OCI-LY1 (cell line): ENCODE measurements at regions not wholly inside any gene's neighbourhood (a gene's known extent, or its start where the extent isn't known, plus 50 kb on each side); places are given as distances from the start of the nearest gene placed in this dataset.

Experiments
- H2AFZ ChIP-seq: fragments of 200-600 bp; sonication (generic), shearing (Covaris generic); 2 replicates; pipeline ENCODE4 v1.6.0; 2014; ENCODE audit warnings: antibody characterized with exemption, mild to moderate bottlenecking, low read length
- H3F3A ChIP-seq: fragments of 200-600 bp; sonication (generic), shearing (Covaris generic); 2 replicates; pipeline ENCODE4 v1.6.0; 2014; ENCODE audit warnings: mild to moderate bottlenecking, antibody characterized with exemption, low read length, moderate library complexity; ENCODE audit not compliant: insufficient read depth
- H3K27ac ChIP-seq: fragments of 200-600 bp; sonication (generic); 2 replicates; pipeline ENCODE4 v1.5.1; 2014; ENCODE audit warnings: low read length, mixed run types, mild to moderate bottlenecking, low read depth; ENCODE audit not compliant: poor library complexity, severe bottlenecking
- H3K27me3 ChIP-seq: fragments of 200-600 bp; sonication (generic); 2 replicates; pipeline ENCODE4 v1.6.0; 2014; ENCODE audit warnings: antibody characterized with exemption, mild to moderate bottlenecking, low read length, moderate library complexity; ENCODE audit not compliant: insufficient read depth
- H3K36me3 ChIP-seq: fragments of 200-600 bp; sonication (generic); 2 replicates; pipeline ENCODE4 v1.6.1; 2014; ENCODE audit warnings: mild to moderate bottlenecking, antibody characterized with exemption, low read length, moderate library complexity, mixed read lengths; ENCODE audit not compliant: insufficient read depth
- H3K4me1 ChIP-seq: fragments of 200-600 bp; sonication (generic); 2 replicates; pipeline ENCODE4 v1.5.1; 2014; ENCODE audit warnings: mild to moderate bottlenecking, low read length, moderate library complexity; ENCODE audit not compliant: insufficient read depth, severe bottlenecking
- H3K4me2 ChIP-seq: fragments of 200-600 bp; sonication (generic), shearing (Covaris generic); 2 replicates; pipeline ENCODE4 v1.6.1; 2014; ENCODE audit warnings: low read length
- H3K4me3 ChIP-seq: fragments of 200-600 bp; sonication (generic); 2 replicates; pipeline ENCODE4 v1.5.1; 2014; ENCODE audit warnings: low read length, low read depth, mild to moderate bottlenecking, mixed read lengths; ENCODE audit not compliant: poor library complexity, severe bottlenecking
- H3K79me2 ChIP-seq: fragments of 200-600 bp; shearing (Covaris generic); 2 replicates; pipeline ENCODE4 v1.6.1; 2016; ENCODE audit warnings: mixed run types, low read length, mixed read lengths; ENCODE audit not compliant: insufficient read depth
- H3K9ac ChIP-seq: fragments of 200-600 bp; sonication (generic), shearing (Covaris generic); 2 replicates; pipeline ENCODE4 v1.6.1; 2014; ENCODE audit warnings: mild to moderate bottlenecking, low read length, mixed read lengths
- H3K9me2 ChIP-seq: fragments of 200-600 bp; sonication (generic), shearing (Covaris generic); 2 replicates; pipeline ENCODE4 v1.6.1; 2014; ENCODE audit warnings: low read depth, mild to moderate bottlenecking, low read length, mixed read lengths
- H3K9me3 ChIP-seq: fragments of 200-600 bp; shearing (Covaris generic); 2 replicates; pipeline ENCODE4 v1.6.1; 2014; ENCODE audit warnings: low read length, mixed read lengths
- H4K20me1 ChIP-seq: fragments of 200-600 bp; sonication (generic), shearing (Covaris generic); 2 replicates; pipeline ENCODE4 v1.6.0; 2016; ENCODE audit warnings: mild to moderate bottlenecking, low read length; ENCODE audit not compliant: insufficient read depth
- CTCF ChIP-seq: fragments of 200-600 bp; sonication (generic), shearing (Covaris generic); IDR thresholded peaks from 2 replicates; pipeline ENCODE4 v1.5.1; 2017; ENCODE audit warnings: mild to moderate bottlenecking, antibody characterized with exemption, low read length, moderate library complexity, mixed read lengths
- EZH2 ChIP-seq: fragments of 200-600 bp; sonication (generic), shearing (Covaris generic); IDR thresholded peaks from 2 replicates; pipeline ENCODE4 v1.8.0; 2017; ENCODE audit warnings: borderline replicate concordance, mixed run types, mild to moderate bottlenecking, antibody characterized with exemption, low read length, moderate library complexity, mixed read lengths

GRCh38 chr4:145299380-145300076 lies 119.1 kb upstream of the OTUD4 start:
- no peaks in the 10 kb centered on the region for H3K79me2 ChIP-seq
- H3K4me2 ChIP-seq, result peak overlapping the region; percentile 66
- H3K36me3 ChIP-seq, result no peaks in the 10 kb centered on the region
- H3K9me2 ChIP-seq, result no peaks in the 10 kb centered on the region
- peak overlapping the region; percentile 99 for H3K27ac ChIP-seq
- no peaks in the 10 kb centered on the region for H4K20me1 ChIP-seq
- H3K4me3 ChIP-seq, result peak overlapping the region; percentile 32
- no peak for TF ChIP-seq EZH2
- TF ChIP-seq CTCF, result no peak
- H3K9me3 ChIP-seq, result no peaks in the 10 kb centered on the region
- H3K4me1 ChIP-seq, result peaks cover 56% of the 10 kb centered on the region
- H2AFZ ChIP-seq, result no peak overlapping the region
- H3F3A ChIP-seq, result peaks cover 12% of the 10 kb centered on the region
- peak overlapping the region; percentile 59 for H3K9ac ChIP-seq
- no peaks in the 10 kb centered on the region for H3K27me3 ChIP-seq

GRCh38 chr4:145298885-145299284 lies 118.5 kb upstream of the OTUD4 start:
- no peak for TF ChIP-seq CTCF
- H3K9me2 ChIP-seq, result no peaks in the 10 kb centered on the region
- H2AFZ ChIP-seq, result no peak overlapping the region
- H3K9ac ChIP-seq, result peak overlapping the region; percentile 59
- peak overlapping the region; percentile 32 for H3K4me3 ChIP-seq
- H3K27ac ChIP-seq, result peak overlapping the region; percentile 99
- H3F3A ChIP-seq, result peaks cover 12% of the 10 kb centered on the region
- H3K4me1 ChIP-seq, result peaks cover 56% of the 10 kb centered on the region
- no peaks in the 10 kb centered on the region for H3K79me2 ChIP-seq
- no peaks in the 10 kb centered on the region for H3K27me3 ChIP-seq
- no peaks in the 10 kb centered on the region for H3K36me3 ChIP-seq
- no peaks in the 10 kb centered on the region for H3K9me3 ChIP-seq
- no peaks in the 10 kb centered on the region for H4K20me1 ChIP-seq
- H3K4me2 ChIP-seq, result peak overlapping the region; percentile 66

GRCh38 chr4:145297556-145297955 lies 117.2 kb upstream of the OTUD4 start:
- H3K4me2 ChIP-seq, result peak overlapping the region; percentile 66; the same call in 1 of the 2 replicates
- H3F3A ChIP-seq, result peaks cover 12% of the 10 kb centered on the region
- no peaks in the 10 kb centered on the region for H4K20me1 ChIP-seq
- no peaks in the 10 kb centered on the region for H3K27me3 ChIP-seq
- no peak overlapping the region for H3K4me3 ChIP-seq
- no peaks in the 10 kb centered on the region for H3K9me3 ChIP-seq
- H3K27ac ChIP-seq, result peak overlapping the region; percentile 99
- no peaks in the 10 kb centered on the region for H3K79me2 ChIP-seq
- no peak overlapping the region for H2AFZ ChIP-seq
- H3K9ac ChIP-seq, result no peak overlapping the region; the same call in 1 of the 2 replicates
- no peaks in the 10 kb centered on the region for H3K36me3 ChIP-seq
- H3K9me2 ChIP-seq, result no peaks in the 10 kb centered on the region
- H3K4me1 ChIP-seq, result peaks cover 51% of the 10 kb centered on the region
- no peak for TF ChIP-seq CTCF
- no peak for TF ChIP-seq EZH2
